GM12878 (cell line): ENCODE measurements at regions not wholly inside any gene's neighbourhood (a gene's known extent, or its start where the extent isn't known, plus 50 kb on each side); places are given as distances from the start of the nearest gene placed in this dataset.

Source experiments
- ATF7 ChIP-seq: fragments of 450-650 bp; IDR thresholded peaks from 2 replicates; pipeline ENCODE4 v1.6.1; 2016; ENCODE audit warnings: low read depth, mild to moderate bottlenecking
- HDGF ChIP-seq: fragments of 450-650 bp; IDR thresholded peaks from 2 replicates; pipeline ENCODE4 v1.6.1; 2016; ENCODE audit warnings: antibody characterized with exemption
- JUND ChIP-seq: IDR thresholded peaks from 2 replicates; pipeline ENCODE4 v1.6.1; 2012; ENCODE audit warnings: low read depth, mild to moderate bottlenecking, low read length, improper control_type of control experiment, moderate library complexity
- PAX8 ChIP-seq: fragments of 450-650 bp; IDR thresholded peaks from 2 replicates; pipeline ENCODE4 v1.6.1; 2017; ENCODE audit warnings: mild to moderate bottlenecking, moderate library complexity
- POLR2A ChIP-seq: IDR thresholded peaks from 2 replicates; pipeline ENCODE4 v1.6.1; 2011; ENCODE audit warnings: low read depth, mild to moderate bottlenecking, low read length
- TF ChIP-seq, protein P1 (sequence below): fragments of 450-650 bp; IDR thresholded peaks from 2 replicates; pipeline ENCODE4 v1.6.1; 2016; ENCODE audit warnings: mild to moderate bottlenecking, moderate library complexity, borderline replicate concordance
- TF ChIP-seq, protein P2 (sequence below): fragments of 450-650 bp; IDR thresholded peaks from 2 replicates; pipeline ENCODE4 v1.6.1; 2017; ENCODE audit warnings: mild to moderate bottlenecking, moderate library complexity
- TF ChIP-seq, protein P3 (sequence below): IDR thresholded peaks from 2 replicates; pipeline ENCODE4 v1.6.1; 2012; ENCODE audit warnings: low read depth, low read length, improper control_type of control experiment

DNA sequence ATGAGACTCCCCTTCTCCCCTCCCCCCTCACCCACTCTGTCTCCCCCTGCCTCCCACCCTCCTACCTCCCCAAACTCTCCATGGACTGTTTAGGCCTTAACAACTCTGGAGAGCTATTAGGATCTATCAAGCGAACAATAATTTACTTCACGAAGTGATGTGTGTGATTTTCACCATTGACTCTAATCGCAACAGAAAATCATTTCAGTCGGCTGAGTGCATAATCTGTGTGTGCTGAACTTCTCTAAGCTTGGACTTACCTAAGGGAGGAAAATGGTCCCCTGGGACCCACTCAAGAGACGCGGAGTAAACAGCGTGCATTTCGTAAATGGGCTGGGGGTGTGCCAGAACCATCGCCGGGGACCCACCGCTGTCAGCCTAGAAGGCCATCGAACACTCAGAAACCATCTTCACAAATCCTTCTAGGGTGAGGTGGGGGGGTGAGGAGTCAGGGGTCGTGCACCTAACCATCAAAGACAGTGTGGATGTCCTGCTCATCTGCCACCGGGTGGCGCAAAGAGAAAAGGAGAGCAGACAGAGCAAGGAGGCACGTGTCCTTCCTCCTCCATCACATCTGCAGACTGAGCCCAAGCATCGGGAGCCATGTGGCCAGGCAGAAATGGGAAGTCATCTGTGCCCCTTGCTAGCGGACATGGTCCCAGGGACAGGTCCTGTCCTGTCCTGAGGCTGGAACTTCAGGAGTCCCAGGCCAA lies 62.1 kb upstream of the NUP50 start (continued):
- TF ChIP-seq, protein P1, sequence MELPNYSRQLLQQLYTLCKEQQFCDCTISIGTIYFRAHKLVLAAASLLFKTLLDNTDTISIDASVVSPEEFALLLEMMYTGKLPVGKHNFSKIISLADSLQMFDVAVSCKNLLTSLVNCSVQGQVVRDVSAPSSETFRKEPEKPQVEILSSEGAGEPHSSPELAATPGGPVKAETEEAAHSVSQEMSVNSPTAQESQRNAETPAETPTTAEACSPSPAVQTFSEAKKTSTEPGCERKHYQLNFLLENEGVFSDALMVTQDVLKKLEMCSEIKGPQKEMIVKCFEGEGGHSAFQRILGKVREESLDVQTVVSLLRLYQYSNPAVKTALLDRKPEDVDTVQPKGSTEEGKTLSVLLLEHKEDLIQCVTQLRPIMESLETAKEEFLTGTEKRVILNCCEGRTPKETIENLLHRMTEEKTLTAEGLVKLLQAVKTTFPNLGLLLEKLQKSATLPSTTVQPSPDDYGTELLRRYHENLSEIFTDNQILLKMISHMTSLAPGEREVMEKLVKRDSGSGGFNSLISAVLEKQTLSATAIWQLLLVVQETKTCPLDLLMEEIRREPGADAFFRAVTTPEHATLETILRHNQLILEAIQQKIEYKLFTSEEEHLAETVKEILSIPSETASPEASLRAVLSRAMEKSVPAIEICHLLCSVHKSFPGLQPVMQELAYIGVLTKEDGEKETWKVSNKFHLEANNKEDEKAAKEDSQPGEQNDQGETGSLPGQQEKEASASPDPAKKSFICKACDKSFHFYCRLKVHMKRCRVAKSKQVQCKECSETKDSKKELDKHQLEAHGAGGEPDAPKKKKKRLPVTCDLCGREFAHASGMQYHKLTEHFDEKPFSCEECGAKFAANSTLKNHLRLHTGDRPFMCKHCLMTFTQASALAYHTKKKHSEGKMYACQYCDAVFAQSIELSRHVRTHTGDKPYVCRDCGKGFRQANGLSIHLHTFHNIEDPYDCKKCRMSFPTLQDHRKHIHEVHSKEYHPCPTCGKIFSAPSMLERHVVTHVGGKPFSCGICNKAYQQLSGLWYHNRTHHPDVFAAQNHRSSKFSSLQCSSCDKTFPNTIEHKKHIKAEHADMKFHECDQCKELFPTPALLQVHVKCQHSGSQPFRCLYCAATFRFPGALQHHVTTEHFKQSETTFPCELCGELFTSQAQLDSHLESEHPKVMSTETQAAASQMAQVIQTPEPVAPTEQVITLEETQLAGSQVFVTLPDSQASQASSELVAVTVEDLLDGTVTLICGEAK: no peak
- TF ChIP-seq ATF7 (no peak), HDGF (no peak), PAX8 (no peak), POLR2A (no peak), JUND (no peak)
- TF ChIP-seq, protein P2, sequence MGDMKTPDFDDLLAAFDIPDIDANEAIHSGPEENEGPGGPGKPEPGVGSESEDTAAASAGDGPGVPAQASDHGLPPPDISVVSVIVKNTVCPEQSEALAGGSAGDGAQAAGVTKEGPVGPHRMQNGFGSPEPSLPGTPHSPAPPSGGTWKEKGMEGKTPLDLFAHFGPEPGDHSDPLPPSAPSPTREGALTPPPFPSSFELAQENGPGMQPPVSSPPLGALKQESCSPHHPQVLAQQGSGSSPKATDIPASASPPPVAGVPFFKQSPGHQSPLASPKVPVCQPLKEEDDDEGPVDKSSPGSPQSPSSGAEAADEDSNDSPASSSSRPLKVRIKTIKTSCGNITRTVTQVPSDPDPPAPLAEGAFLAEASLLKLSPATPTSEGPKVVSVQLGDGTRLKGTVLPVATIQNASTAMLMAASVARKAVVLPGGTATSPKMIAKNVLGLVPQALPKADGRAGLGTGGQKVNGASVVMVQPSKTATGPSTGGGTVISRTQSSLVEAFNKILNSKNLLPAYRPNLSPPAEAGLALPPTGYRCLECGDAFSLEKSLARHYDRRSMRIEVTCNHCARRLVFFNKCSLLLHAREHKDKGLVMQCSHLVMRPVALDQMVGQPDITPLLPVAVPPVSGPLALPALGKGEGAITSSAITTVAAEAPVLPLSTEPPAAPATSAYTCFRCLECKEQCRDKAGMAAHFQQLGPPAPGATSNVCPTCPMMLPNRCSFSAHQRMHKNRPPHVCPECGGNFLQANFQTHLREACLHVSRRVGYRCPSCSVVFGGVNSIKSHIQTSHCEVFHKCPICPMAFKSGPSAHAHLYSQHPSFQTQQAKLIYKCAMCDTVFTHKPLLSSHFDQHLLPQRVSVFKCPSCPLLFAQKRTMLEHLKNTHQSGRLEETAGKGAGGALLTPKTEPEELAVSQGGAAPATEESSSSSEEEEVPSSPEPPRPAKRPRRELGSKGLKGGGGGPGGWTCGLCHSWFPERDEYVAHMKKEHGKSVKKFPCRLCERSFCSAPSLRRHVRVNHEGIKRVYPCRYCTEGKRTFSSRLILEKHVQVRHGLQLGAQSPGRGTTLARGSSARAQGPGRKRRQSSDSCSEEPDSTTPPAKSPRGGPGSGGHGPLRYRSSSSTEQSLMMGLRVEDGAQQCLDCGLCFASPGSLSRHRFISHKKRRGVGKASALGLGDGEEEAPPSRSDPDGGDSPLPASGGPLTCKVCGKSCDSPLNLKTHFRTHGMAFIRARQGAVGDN: no peak
- TF ChIP-seq, protein P3, sequence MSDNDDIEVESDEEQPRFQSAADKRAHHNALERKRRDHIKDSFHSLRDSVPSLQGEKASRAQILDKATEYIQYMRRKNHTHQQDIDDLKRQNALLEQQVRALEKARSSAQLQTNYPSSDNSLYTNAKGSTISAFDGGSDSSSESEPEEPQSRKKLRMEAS: no peak
